H9 (cell line): ENCODE measurements at regions not wholly inside any gene's neighbourhood (a gene's known extent, or its start where the extent isn't known, plus 50 kb on each side); places are given as distances from the start of the nearest gene placed in this dataset.

Experiments
- DNase-seq: peaks from one replicate; pipeline ENCODE4 v3.0.0-alpha.2; 2017
- H2AFZ ChIP-seq: one replicate; pipeline ENCODE4 v1.6.1; 2013; ENCODE audit warnings: mild to moderate bottlenecking, low read length, control low read depth, moderate library complexity
- H2AK5ac ChIP-seq: 2 replicates; pipeline ENCODE4 v1.6.1; 2013; ENCODE audit warnings: low read length, control low read depth, mixed read lengths; ENCODE audit not compliant: insufficient read length
- H2BK120ac ChIP-seq: one replicate; pipeline ENCODE4 v1.6.1; 2013; ENCODE audit warnings: low read depth, mild to moderate bottlenecking, low read length, control low read depth, inconsistent platforms; ENCODE audit not compliant: poor library complexity, severe bottlenecking
- H2BK12ac ChIP-seq: 2 replicates; pipeline ENCODE4 v1.6.1; 2013; ENCODE audit warnings: low read length, control low read depth, mixed read lengths, low read depth; ENCODE audit not compliant: insufficient read length
- H2BK15ac ChIP-seq: 2 replicates; pipeline ENCODE4 v1.6.1; 2013; ENCODE audit warnings: low read depth, low read length, control low read depth
- H2BK20ac ChIP-seq: one replicate; pipeline ENCODE4 v1.6.1; 2013; ENCODE audit warnings: low read depth, mild to moderate bottlenecking, low read length, control low read depth, inconsistent platforms; ENCODE audit not compliant: poor library complexity, severe bottlenecking
- H2BK5ac ChIP-seq: 2 replicates; pipeline ENCODE4 v1.6.1; 2013; ENCODE audit warnings: low read length, control low read depth, mixed read lengths; ENCODE audit not compliant: insufficient read length
- H3K14ac ChIP-seq: 2 replicates; pipeline ENCODE4 v1.6.1; 2013; ENCODE audit warnings: low read length, control low read depth; ENCODE audit not compliant: insufficient read depth
- H3K18ac ChIP-seq: 2 replicates; pipeline ENCODE4 v1.6.1; 2013; ENCODE audit warnings: low read depth, mild to moderate bottlenecking, mixed read lengths, low read length, control low read depth; ENCODE audit not compliant: insufficient read length
- H3K23ac ChIP-seq: 2 replicates; pipeline ENCODE4 v1.6.1; 2013; ENCODE audit warnings: low read length, control low read depth, mixed read lengths, low read depth; ENCODE audit not compliant: insufficient read length
- H3K23me2 ChIP-seq: 2 replicates; pipeline ENCODE4 v1.6.1; 2013; ENCODE audit warnings: low read depth, mild to moderate bottlenecking, mixed read lengths, low read length, control low read depth; ENCODE audit not compliant: insufficient read length, poor library complexity, severe bottlenecking
- H3K27ac ChIP-seq: 2 replicates; pipeline ENCODE4 v1.5.1; 2013; ENCODE audit warnings: low read length, control low read depth, mixed read lengths, low read depth; ENCODE audit not compliant: insufficient read length
- H3K27me3 ChIP-seq: 2 replicates; pipeline ENCODE4 v1.6.1; 2013; ENCODE audit warnings: low read length, control low read depth, inconsistent platforms; ENCODE audit not compliant: insufficient read depth
- H3K4ac ChIP-seq: 2 replicates; pipeline ENCODE4 v1.6.1; 2013; ENCODE audit warnings: low read depth, mild to moderate bottlenecking, control low read depth, inconsistent platforms, low read length, moderate library complexity
- H3K4me1 ChIP-seq: 2 replicates; pipeline ENCODE4 v1.6.1; 2013; ENCODE audit warnings: low read length, control low read depth, inconsistent platforms; ENCODE audit not compliant: insufficient read depth
- H3K4me2 ChIP-seq: 2 replicates; pipeline ENCODE4 v1.6.1; 2013; ENCODE audit warnings: low read length, control low read depth, mixed read lengths; ENCODE audit not compliant: insufficient read length, insufficient read depth
- H3K56ac ChIP-seq: 2 replicates; pipeline ENCODE4 v1.6.1; 2013; ENCODE audit warnings: low read depth, mild to moderate bottlenecking, mixed read lengths, low read length, control low read depth; ENCODE audit not compliant: insufficient read length
- H3K79me1 ChIP-seq: 2 replicates; pipeline ENCODE4 v1.6.1; 2013; ENCODE audit warnings: low read depth, mild to moderate bottlenecking, moderate library complexity, low read length, control low read depth, inconsistent platforms; ENCODE audit not compliant: insufficient read depth, poor library complexity, severe bottlenecking
- H3K79me2 ChIP-seq: 2 replicates; pipeline ENCODE4 v1.6.1; 2013; ENCODE audit warnings: low read length, control low read depth, inconsistent platforms; ENCODE audit not compliant: insufficient read depth
- H3K9ac ChIP-seq: 2 replicates; pipeline ENCODE4 v1.6.1; 2013; ENCODE audit warnings: low read length, control low read depth, mixed read lengths; ENCODE audit not compliant: insufficient read length; ENCODE audit errors: extremely low read depth
- H3K9me3 ChIP-seq: one replicate; pipeline ENCODE4 v1.6.1; 2013; ENCODE audit warnings: low read depth, low read length, inconsistent platforms; ENCODE audit not compliant: control insufficient read depth
- H3T11ph ChIP-seq: one replicate; pipeline ENCODE4 v1.6.1; 2013; ENCODE audit warnings: mild to moderate bottlenecking, low read length, control low read depth, inconsistent platforms
- H4K20me1 ChIP-seq: one replicate; pipeline ENCODE4 v1.6.1; 2013; ENCODE audit not compliant: control insufficient read depth, insufficient read length, insufficient read depth
- H4K5ac ChIP-seq: 2 replicates; pipeline ENCODE4 v1.6.1; 2013; ENCODE audit warnings: low read depth, mild to moderate bottlenecking, mixed read lengths, low read length, control low read depth; ENCODE audit not compliant: insufficient read length
- H4K8ac ChIP-seq: replicated peaks from 2 replicates; pipeline ENCODE4 v1.6.1; 2013; ENCODE audit warnings: low read length, control low read depth, mixed read lengths, low read depth; ENCODE audit not compliant: insufficient read length
- H4K91ac ChIP-seq: 2 replicates; pipeline ENCODE4 v1.6.1; 2013; ENCODE audit warnings: low read depth, mild to moderate bottlenecking, moderate library complexity, mixed read lengths, low read length, control low read depth; ENCODE audit not compliant: insufficient read length
- H3K27ac Mint-ChIP-seq, 3 experiments: 2 replicates in 2 of 3; 3 replicates in 1 of 3; pipeline ENCODE4 v1.8.0; 2020 to 2021; ENCODE audit warnings: mixed read lengths in 3 of 3, mild to moderate bottlenecking in 1 of 3, moderate library complexity in 1 of 3
- H3K27me3 Mint-ChIP-seq: 2 replicates; pipeline ENCODE4 v1.8.0; 2021; ENCODE audit warnings: low read depth, mild to moderate bottlenecking, moderate library complexity, mixed read lengths
- H3K36me3 Mint-ChIP-seq, 3 experiments: 2 replicates in 2 of 3; 3 replicates in 1 of 3; pipeline ENCODE4 v1.8.0; 2020 to 2021; ENCODE audit warnings: low read depth in 3 of 3, mixed read lengths in 3 of 3; ENCODE audit not compliant: insufficient read depth in 1 of 3
- H3K4me1 Mint-ChIP-seq, 2 experiments: 2 replicates each; pipeline ENCODE4 v1.8.0; 2020; ENCODE audit warnings: mixed read lengths in 2 of 2
- H3K4me3 Mint-ChIP-seq, 2 experiments: 2 replicates in 1 of 2; 3 replicates in 1 of 2; pipeline ENCODE4 v1.8.0; 2020 to 2021; ENCODE audit warnings: mild to moderate bottlenecking in 2 of 2, mixed read lengths in 2 of 2, moderate library complexity in 1 of 2
- H3K9me3 Mint-ChIP-seq, 2 experiments: 2 replicates in 1 of 2; 3 replicates in 1 of 2; pipeline ENCODE4 v1.8.0; 2020; ENCODE audit warnings: mild to moderate bottlenecking in 2 of 2, mixed read lengths in 2 of 2, moderate library complexity in 1 of 2
- WGBS: extraction: QIAGEN DNeasy Blood & Tissue Kit; methylation state at CpG from one replicate; pipeline ENCODE4 v1.1.7; 2013; ENCODE audit warnings: missing lambda C conversion rate, low lambda C conversion rate, mixed read lengths; ENCODE audit not compliant: insufficient read length; ENCODE audit errors: extremely low coverage; 5-methylcytosine and 5-hydroxymethylcytosine counted together
- TF ChIP-seq, protein P1 (sequence below): fragments of 200-600 bp; sonication (generic); conservative IDR thresholded peaks from 3 replicates; pipeline ENCODE4 v1.8.0; 2021; ENCODE audit warnings: antibody characterized with exemption, mild to moderate bottlenecking

DNA sequence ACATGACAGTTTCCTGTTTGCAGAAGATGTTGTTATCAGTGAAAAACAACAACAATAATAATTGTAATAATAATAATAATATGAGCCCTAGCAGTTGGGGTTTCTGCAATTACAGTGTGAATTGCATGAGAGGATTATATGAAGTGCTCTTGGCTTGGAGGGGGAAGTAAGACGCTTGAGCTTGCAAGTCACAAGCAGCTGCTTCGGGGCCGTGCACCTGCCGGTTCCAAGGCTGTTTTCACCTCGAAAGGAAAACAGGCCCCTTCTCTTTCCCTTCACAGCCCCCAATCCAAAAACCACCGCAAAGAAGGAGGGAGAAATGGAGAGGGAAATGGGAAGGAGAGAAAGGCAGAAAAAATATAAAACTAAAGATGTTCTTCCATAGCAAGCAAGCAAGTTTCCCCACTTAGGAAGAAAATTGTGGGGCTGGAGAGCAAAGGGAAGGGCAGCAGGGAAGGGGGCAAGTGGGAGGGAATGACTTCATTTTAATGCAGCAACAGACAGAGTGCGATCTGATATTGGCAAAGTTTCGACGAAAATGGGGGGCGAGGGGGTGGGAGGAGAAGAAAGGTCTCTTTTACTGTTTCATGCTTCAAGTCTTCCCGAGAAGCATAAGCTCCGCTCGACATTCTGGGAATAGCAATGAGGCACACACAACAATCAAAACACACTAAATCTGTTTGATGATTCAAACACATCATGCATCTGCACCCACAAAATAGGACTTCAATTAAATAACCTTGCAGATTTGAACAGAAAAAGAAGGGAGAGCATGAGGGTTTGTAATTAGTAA lies 284.2 kb upstream of the ATP11B start:
- peaks cover 2% of the 10 kb centered on the region; the same call in 1 of the 2 replicates for H3K4me1 ChIP-seq
- H2AK5ac ChIP-seq = no peak overlapping the region
- H2AFZ ChIP-seq = no peak overlapping the region
- no peak overlapping the region for H3K18ac ChIP-seq
- no peaks in the 10 kb centered on the region for H3K36me3 Mint-ChIP-seq
- H3T11ph ChIP-seq = no peak overlapping the region
- no peaks in the 10 kb centered on the region for H3K27me3 ChIP-seq
- no peak for DNase-seq
- no peaks in the 10 kb centered on the region for H4K20me1 ChIP-seq
- H2BK15ac ChIP-seq = no peak overlapping the region
- H3K4ac ChIP-seq = no peak overlapping the region
- H3K4me2 ChIP-seq = no peak overlapping the region
- H3K14ac ChIP-seq = no peak overlapping the region
- no peak overlapping the region for H4K5ac ChIP-seq
- 0 out of 2 replicates have a peak, but pooled peaks cover 2% of the 10 kb centered on the region for H3K79me2 ChIP-seq
- H3K4me1 Mint-ChIP-seq = peaks cover 18 to 28% of the 10 kb centered on the region in 2 experiments
- no peaks in the 10 kb centered on the region for H3K9me3 ChIP-seq
- no peak overlapping the region for H2BK20ac ChIP-seq
- H3K9ac ChIP-seq = no peak overlapping the region
- peak overlapping the region in 1 of 3 experiments; percentile 73; a peak in 3 of 7 replicates for H3K27ac Mint-ChIP-seq
- H3K4me3 Mint-ChIP-seq = peak overlapping the region in 1 of 2 experiments; percentile 47; a peak in 1 of 5 replicates
- no peak overlapping the region for H3K56ac ChIP-seq
- TF ChIP-seq, protein P1, sequence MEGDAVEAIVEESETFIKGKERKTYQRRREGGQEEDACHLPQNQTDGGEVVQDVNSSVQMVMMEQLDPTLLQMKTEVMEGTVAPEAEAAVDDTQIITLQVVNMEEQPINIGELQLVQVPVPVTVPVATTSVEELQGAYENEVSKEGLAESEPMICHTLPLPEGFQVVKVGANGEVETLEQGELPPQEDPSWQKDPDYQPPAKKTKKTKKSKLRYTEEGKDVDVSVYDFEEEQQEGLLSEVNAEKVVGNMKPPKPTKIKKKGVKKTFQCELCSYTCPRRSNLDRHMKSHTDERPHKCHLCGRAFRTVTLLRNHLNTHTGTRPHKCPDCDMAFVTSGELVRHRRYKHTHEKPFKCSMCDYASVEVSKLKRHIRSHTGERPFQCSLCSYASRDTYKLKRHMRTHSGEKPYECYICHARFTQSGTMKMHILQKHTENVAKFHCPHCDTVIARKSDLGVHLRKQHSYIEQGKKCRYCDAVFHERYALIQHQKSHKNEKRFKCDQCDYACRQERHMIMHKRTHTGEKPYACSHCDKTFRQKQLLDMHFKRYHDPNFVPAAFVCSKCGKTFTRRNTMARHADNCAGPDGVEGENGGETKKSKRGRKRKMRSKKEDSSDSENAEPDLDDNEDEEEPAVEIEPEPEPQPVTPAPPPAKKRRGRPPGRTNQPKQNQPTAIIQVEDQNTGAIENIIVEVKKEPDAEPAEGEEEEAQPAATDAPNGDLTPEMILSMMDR = no peak
- H2BK12ac ChIP-seq = no peak overlapping the region
- H3K27me3 Mint-ChIP-seq = peaks cover 3% of the 10 kb centered on the region
- WGBS = no CpG with 5 or more reads among the region's 13 CpGs
- H3K9me3 Mint-ChIP-seq = no peaks in the 10 kb centered on the region
- H3K27ac ChIP-seq = no peak overlapping the region
- H2BK5ac ChIP-seq = no peak overlapping the region
- no peaks in the 10 kb centered on the region for H3K23me2 ChIP-seq
- no peak overlapping the region for H4K91ac ChIP-seq
- no peak overlapping the region for H4K8ac ChIP-seq
- no peak overlapping the region for H3K23ac ChIP-seq
- H2BK120ac ChIP-seq = no peak overlapping the region
- no peaks in the 10 kb centered on the region for H3K79me1 ChIP-seq
